HAP-1 (cell line): ENCODE measurements at regions not wholly inside any gene's neighbourhood (a gene's known extent, or its start where the extent isn't known, plus 50 kb on each side); places are given as distances from the start of the nearest gene placed in this dataset.

ENCODE experiments used
- DNase-seq, 2 experiments: peaks; one replicate each; pipeline ENCODE4 v3.0.0-alpha.2; 2016 to 2020; ENCODE audit warnings: low spot score in 2 of 2
- H3K27me3 ChIP-seq: fragments of 250-450 bp; sonication (Bioruptor Pico); 2 replicates; pipeline ENCODE4 v1.5.1; 2020; ENCODE audit warnings: low read depth, mild to moderate bottlenecking, moderate library complexity
- H3K36me3 ChIP-seq: fragments of 250-450 bp; sonication (Bioruptor Pico); replicated peaks from 2 replicates; pipeline ENCODE4 v1.5.1; 2020; ENCODE audit warnings: mild to moderate bottlenecking
- H3K4me1 ChIP-seq: fragments of 250-450 bp; sonication (Bioruptor Pico); 2 replicates; pipeline ENCODE4 v1.5.1; 2020; ENCODE audit warnings: mild to moderate bottlenecking
- H3K4me3 ChIP-seq: fragments of 250-450 bp; sonication (Bioruptor Pico); 2 replicates; pipeline ENCODE4 v1.5.1; 2020; ENCODE audit warnings: mild to moderate bottlenecking, moderate library complexity
- H3K9me3 ChIP-seq: fragments of 250-450 bp; sonication (Bioruptor Pico); 2 replicates; pipeline ENCODE4 v1.5.1; 2020; ENCODE audit warnings: mild to moderate bottlenecking, moderate library complexity
- in situ Hi-C: fragments of 300-500 bp; cut with MboI; formaldehyde crosslinking; loops from 3 replicates; pipeline ENCODE4 v1.14.3; 2020; ENCODE audit warnings: low sequenced_read_pairs, inconsistent platforms, mixed read lengths

GRCh38 chr3:177914224-177914623 is 622.0 kb upstream of the KCNMB2 start:
- no peaks in the 10 kb centered on the region for H3K9me3 ChIP-seq
- in situ Hi-C loops, result no loop called here

GRCh38 chr3:177916461-177916860 is 619.8 kb upstream of the KCNMB2 start:
- H3K36me3 ChIP-seq, result no peaks in the 10 kb centered on the region
- no peaks in the 10 kb centered on the region for H3K4me1 ChIP-seq
- H3K4me3 ChIP-seq, result no peak overlapping the region
- no peak for DNase-seq
- no peaks in the 10 kb centered on the region for H3K27me3 ChIP-seq
- H3K9me3 ChIP-seq, result no peaks in the 10 kb centered on the region
- in situ Hi-C loops, result no loop called here

More at GRCh38 chr3:177914224-177914623, 622.0 kb upstream of the KCNMB2 start:
- DNase-seq, result no peak
- Histone ChIP-seq H3K36me3 (no peaks in the 10 kb centered on the region), H3K4me1 (no peaks in the 10 kb centered on the region), H3K4me3 (no peak overlapping the region), H3K27me3 (no peaks in the 10 kb centered on the region)

DNA sequence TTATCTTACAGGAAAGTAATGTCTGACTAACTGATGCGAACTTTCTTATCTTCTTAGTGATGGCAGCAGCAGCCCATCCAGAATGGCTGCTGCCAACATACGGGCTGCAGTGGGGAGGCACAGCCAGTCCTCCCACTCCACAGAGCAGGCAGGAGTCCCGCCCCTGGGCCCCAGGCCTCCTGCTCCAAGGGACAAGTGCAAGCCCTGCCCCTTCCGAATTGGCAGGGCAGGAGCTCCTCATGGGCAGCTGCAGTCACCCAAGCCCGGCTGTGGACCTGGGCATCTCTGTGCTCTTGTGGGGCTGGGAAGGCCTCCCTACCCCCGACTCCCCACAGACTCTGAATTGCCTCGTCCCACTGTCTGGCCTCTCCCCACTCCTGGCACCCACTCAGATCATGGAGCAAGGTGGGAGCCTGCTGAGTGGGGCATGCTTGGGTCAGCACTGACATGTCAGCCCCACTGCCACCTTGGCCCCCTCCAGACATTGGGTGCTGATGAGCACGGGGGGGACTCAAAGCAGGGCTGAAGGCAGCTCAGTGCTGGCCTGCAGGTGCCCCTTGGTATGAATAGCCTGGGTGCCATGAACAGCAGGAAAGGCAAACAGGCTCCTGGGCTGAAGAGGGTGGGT is 618.9 kb upstream of the KCNMB2 start:
- Histone ChIP-seq H3K27me3 (no peaks in the 10 kb centered on the region), H3K36me3 (no peaks in the 10 kb centered on the region), H3K4me3 (no peak overlapping the region), H3K9me3 (no peaks in the 10 kb centered on the region), H3K4me1 (no peaks in the 10 kb centered on the region)
- no peak for DNase-seq
- in situ Hi-C loops, result no loop called here

GRCh38 chr3:177921153-177921552 is 615.1 kb upstream of the KCNMB2 start:
- H3K36me3 ChIP-seq, result no peaks in the 10 kb centered on the region

DNA sequence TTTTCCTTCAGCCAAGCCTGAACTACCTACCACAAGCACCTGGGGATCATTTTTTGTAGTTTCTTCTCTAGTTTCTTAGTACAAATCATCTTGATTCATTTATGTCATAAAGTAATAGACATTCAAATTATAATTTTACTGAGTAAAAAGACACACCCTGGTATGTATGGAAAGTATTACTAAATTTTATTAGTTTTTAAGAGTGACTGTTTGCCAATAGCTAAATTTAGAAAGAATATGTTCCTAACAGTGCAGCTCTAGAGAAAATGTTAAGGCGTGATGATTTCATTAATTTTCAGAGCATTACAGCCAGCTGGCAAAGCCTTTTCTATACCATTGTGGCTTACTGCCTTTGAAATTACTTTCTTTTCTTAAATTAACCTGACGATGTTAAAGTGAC is 612.0 kb upstream of the KCNMB2 start:
- in situ Hi-C loops, result no loop called here
- H3K27me3 ChIP-seq, result no peaks in the 10 kb centered on the region
- H3K4me1 ChIP-seq, result 0 out of 2 replicates have a peak, but pooled peaks cover 5% of the 10 kb centered on the region
- no peaks in the 10 kb centered on the region for H3K9me3 ChIP-seq
- no peaks in the 10 kb centered on the region for H3K36me3 ChIP-seq
- H3K4me3 ChIP-seq, result no peak overlapping the region
- no peak for DNase-seq

More at GRCh38 chr3:177921153-177921552, 615.1 kb upstream of the KCNMB2 start:
- no peaks in the 10 kb centered on the region for H3K4me1 ChIP-seq
- no peak for DNase-seq
- H3K9me3 ChIP-seq, result no peaks in the 10 kb centered on the region
- no peaks in the 10 kb centered on the region for H3K27me3 ChIP-seq
- no peak overlapping the region for H3K4me3 ChIP-seq
- in situ Hi-C loops, result no loop called here

- Histone ChIP-seq H3K36me3 (no peaks in the 10 kb centered on the region), H3K4me1 (0 out of 2 replicates have a peak, but pooled peaks cover 5% of the 10 kb centered on the region), H3K4me3 (no peak overlapping the region), H3K9me3 (no peaks in the 10 kb centered on the region), H3K27me3 (no peaks in the 10 kb centered on the region)
- DNase-seq, result no peak
- in situ Hi-C loops, result no loop called here
These were observed 607.9 kb upstream of the KCNMB2 start for GRCh38 chr3:177928172-177928873.

DNA sequence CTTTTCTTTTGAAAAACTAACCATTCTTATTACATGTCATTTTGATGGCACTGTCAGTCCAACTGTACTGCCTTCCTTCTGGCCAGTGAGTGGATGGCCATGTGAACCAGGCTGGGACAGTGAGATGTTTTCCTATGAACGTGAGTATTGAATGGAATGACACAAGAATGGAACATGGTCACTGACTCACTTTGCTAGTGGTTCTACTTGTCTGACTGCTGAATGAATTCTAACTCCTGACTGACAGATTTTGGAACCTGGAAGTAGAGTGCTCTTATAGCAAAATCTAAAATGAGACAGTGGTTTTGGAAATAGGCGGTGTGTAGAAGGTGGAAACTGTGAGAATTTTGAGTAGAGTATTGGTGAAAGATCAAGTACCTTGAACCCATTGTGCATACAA is 606.9 kb upstream of the KCNMB2 start:
- H3K27me3 ChIP-seq, result no peaks in the 10 kb centered on the region
- in situ Hi-C loops, result no loop called here
- no peak overlapping the region for H3K4me3 ChIP-seq
- H3K36me3 ChIP-seq, result no peaks in the 10 kb centered on the region
- H3K4me1 ChIP-seq, result 0 out of 2 replicates have a peak, but pooled peaks cover 5% of the 10 kb centered on the region
- DNase-seq, result no peak
- no peaks in the 10 kb centered on the region for H3K9me3 ChIP-seq

GRCh38 chr3:177930771-177931170 is 605.5 kb upstream of the KCNMB2 start:
- no peaks in the 10 kb centered on the region for H3K36me3 ChIP-seq
- no peaks in the 10 kb centered on the region for H3K9me3 ChIP-seq
- in situ Hi-C loops, result no loop called here
- DNase-seq, result no peak
- no peaks in the 10 kb centered on the region for H3K27me3 ChIP-seq
- no peak overlapping the region for H3K4me3 ChIP-seq
- 0 out of 2 replicates have a peak, but pooled peaks cover 5% of the 10 kb centered on the region for H3K4me1 ChIP-seq

DNA sequence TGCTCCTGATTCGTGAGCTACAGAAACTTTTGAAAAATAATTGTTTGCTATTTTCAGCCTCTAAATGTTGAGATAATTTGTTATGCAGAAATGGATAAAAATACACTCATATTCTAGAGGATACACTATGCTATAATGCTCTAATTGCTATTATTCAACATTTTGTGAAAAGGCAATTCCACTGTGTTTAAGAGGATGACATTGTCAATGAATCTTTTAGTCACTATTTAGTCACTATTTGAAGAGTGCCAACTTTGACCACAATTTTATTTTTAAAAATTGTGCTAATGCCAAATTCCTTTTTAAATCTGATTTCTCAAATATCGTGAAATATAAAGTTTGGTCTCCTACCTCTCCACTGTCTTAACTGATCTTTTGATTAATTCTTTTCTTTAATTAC is 604.9 kb upstream of the KCNMB2 start:
- Histone ChIP-seq H3K27me3 (no peaks in the 10 kb centered on the region), H3K4me1 (0 out of 2 replicates have a peak, but pooled peaks cover 5% of the 10 kb centered on the region), H3K4me3 (no peak overlapping the region), H3K9me3 (no peaks in the 10 kb centered on the region), H3K36me3 (no peaks in the 10 kb centered on the region)
- in situ Hi-C loops, result no loop called here
- no peak for DNase-seq

GRCh38 chr3:177932346-177932745 is 603.9 kb upstream of the KCNMB2 start:
- in situ Hi-C loops, result no loop called here
- no peak overlapping the region for H3K4me3 ChIP-seq
- no peaks in the 10 kb centered on the region for H3K27me3 ChIP-seq
- no peak for DNase-seq
- no peaks in the 10 kb centered on the region for H3K36me3 ChIP-seq
- 0 out of 2 replicates have a peak, but pooled peaks cover 5% of the 10 kb centered on the region for H3K4me1 ChIP-seq
- H3K9me3 ChIP-seq, result no peaks in the 10 kb centered on the region

- in situ Hi-C loops, result no loop called here
- Histone ChIP-seq H3K9me3 (no peaks in the 10 kb centered on the region), H3K36me3 (no peaks in the 10 kb centered on the region), H3K4me3 (no peak overlapping the region), H3K4me1 (0 out of 2 replicates have a peak, but pooled peaks cover 5% of the 10 kb centered on the region), H3K27me3 (no peaks in the 10 kb centered on the region)
- DNase-seq, result no peak
These were observed 603.2 kb upstream of the KCNMB2 start for GRCh38 chr3:177932750-177933660.

DNA sequence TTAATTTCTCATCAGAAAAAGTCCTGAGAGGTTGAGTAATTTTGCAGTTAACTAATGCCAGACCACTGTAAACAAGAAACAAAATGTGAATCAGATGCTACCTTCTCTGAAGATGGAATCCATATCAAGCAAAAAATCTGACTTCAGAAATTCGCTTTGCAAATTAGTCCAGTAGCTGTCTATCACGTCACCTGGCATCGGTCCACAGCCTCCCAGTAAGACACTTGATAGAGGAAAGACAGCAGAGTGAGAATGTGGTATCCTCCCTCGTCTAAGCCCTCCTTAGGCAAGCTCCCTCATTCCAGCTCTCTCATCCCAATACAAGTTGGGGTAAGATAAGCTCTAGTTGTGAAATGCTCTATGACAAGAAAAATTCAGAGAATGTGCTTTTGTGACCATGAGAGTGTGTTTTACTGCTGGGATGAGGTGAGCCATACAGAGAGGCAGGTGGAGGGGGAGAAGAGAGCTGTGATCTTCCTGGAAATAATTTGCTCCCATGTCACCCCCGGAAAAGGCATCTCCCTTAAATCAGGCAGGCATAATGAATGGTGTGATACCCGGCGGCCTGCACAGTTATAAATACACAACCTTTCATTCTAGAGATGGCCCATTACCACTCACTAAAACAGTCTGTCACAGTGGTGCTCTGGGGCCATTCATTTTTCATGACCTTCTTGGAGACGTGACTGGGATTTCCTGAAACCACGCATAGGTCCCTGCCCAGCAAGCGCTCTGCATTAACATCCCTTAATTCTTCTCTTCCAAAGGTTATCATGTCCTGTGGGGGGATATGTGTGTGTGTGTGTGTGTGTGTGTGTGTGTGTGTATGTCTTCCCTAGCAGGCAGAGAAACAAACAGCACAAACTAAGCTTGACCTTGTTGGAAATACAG is 602.0 kb upstream of the KCNMB2 start:
- in situ Hi-C loops, result no loop called here
- no peak for DNase-seq
- Histone ChIP-seq H3K4me3 (no peak overlapping the region), H3K27me3 (no peaks in the 10 kb centered on the region), H3K4me1 (no peaks in the 10 kb centered on the region), H3K9me3 (no peaks in the 10 kb centered on the region), H3K36me3 (no peaks in the 10 kb centered on the region)

DNA sequence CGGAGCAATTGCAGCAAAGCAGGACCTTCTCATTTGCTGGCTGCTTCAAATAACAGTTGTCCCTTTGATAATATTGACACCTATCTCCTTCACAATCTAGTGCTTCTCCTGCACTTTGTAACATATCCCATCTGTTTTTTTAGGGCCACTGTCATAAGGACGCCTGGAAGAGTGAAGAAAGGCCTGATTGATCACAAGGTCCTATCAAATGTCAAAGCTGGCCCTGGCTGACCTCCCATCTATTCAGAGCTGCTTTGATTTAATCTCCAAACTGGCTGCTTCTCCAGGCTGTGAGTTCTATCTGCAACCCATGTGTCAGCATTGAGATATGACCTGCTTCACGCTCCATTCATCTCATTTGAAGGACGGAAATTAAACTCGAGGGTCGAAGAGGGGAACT is 601.2 kb upstream of the KCNMB2 start:
- no peak overlapping the region for H3K4me3 ChIP-seq
- no peak for DNase-seq
- no peaks in the 10 kb centered on the region for H3K4me1 ChIP-seq

More for the DNA sequence above, 601.2 kb upstream of the KCNMB2 start:
- Histone ChIP-seq H3K9me3 (no peaks in the 10 kb centered on the region), H3K36me3 (no peaks in the 10 kb centered on the region), H3K27me3 (no peaks in the 10 kb centered on the region)
- in situ Hi-C loops, result no loop called here
